22Rv1 (cell line): ENCODE measurements at regions not wholly inside any gene's neighbourhood (a gene's known extent, or its start where the extent isn't known, plus 50 kb on each side); places are given as distances from the start of the nearest gene placed in this dataset.

Experiments used
- H3K27ac ChIP-seq: fragments of 450-650 bp; 2 replicates; pipeline ENCODE4 v1.5.1; 2017
- ZFX ChIP-seq: fragments of 450-650 bp; IDR thresholded peaks from 2 replicates; pipeline ENCODE4 v1.6.1; 2017; ENCODE audit warnings: antibody characterized with exemption, borderline replicate concordance
- TF ChIP-seq, protein P1 (sequence below): fragments of 450-650 bp; IDR thresholded peaks from 2 replicates; pipeline ENCODE4 v1.5.1; 2017; ENCODE audit warnings: mild to moderate bottlenecking

DNA sequence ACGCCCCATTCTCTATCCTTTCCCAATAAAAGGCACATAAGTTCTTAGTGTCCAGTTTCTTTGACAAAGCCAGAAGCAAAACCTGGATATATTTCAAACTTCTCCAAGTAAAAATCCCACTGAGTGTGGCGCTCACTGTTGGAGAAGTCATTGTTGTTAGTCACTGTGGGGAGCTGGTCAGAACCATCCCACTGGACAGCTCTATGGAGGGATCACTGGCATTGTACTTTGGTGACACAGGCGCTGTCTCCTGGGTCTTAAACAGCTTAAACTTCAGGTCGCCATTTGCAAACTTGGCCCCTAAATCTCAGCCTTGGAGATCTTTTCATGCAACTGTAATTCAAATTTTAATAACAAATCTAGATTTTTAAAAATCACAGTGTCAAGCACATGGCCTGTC is 111.5 kb upstream of the SLC24A3 start:
- no peak for TF ChIP-seq ZFX
- TF ChIP-seq, protein P1, sequence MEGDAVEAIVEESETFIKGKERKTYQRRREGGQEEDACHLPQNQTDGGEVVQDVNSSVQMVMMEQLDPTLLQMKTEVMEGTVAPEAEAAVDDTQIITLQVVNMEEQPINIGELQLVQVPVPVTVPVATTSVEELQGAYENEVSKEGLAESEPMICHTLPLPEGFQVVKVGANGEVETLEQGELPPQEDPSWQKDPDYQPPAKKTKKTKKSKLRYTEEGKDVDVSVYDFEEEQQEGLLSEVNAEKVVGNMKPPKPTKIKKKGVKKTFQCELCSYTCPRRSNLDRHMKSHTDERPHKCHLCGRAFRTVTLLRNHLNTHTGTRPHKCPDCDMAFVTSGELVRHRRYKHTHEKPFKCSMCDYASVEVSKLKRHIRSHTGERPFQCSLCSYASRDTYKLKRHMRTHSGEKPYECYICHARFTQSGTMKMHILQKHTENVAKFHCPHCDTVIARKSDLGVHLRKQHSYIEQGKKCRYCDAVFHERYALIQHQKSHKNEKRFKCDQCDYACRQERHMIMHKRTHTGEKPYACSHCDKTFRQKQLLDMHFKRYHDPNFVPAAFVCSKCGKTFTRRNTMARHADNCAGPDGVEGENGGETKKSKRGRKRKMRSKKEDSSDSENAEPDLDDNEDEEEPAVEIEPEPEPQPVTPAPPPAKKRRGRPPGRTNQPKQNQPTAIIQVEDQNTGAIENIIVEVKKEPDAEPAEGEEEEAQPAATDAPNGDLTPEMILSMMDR: no peak
- no peak overlapping the region for H3K27ac ChIP-seq

DNA sequence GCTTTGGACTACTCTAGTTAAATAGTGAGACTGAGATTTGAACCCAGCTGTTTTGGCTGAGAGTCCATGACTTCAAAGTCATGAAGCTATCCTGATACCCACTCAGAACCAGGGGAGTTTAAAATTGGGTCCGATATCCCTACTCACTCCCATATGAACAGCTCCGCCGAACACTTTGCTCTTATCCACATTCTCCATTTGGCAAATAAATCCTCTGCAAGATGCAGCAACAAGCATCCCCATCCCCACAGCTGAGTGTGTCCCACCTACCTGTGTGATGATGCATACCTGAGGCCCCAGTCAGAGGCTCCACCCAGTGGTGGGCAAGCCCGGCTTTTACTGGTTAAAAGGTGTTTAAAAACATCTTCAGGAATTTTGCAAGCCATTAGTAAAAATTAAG is 108.3 kb upstream of the SLC24A3 start:
- TF ChIP-seq, protein P1: no peak
- no peak for TF ChIP-seq ZFX
- no peak overlapping the region for H3K27ac ChIP-seq

DNA sequence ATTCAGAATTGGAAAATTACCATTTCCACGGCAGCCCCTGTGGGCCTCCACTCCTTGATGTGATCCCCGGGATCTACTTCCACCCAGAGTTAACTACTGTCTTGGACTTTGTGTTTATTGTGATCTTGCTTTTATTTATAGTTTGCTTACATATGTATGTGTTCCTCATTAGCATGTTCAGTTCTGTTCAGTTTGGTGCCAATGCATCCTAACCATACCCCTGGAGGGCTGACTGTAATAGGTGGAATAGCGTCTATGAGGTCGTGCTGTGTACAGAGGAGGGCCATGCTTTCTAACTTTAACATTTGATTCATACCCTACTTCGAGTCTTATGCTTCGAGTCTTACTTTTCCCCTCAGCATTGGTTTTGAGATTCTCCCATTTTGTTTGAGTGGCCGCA is 104.3 kb upstream of the SLC24A3 start:
- no peak overlapping the region for H3K27ac ChIP-seq
- TF ChIP-seq ZFX: no peak
- TF ChIP-seq, protein P1: no peak

DNA sequence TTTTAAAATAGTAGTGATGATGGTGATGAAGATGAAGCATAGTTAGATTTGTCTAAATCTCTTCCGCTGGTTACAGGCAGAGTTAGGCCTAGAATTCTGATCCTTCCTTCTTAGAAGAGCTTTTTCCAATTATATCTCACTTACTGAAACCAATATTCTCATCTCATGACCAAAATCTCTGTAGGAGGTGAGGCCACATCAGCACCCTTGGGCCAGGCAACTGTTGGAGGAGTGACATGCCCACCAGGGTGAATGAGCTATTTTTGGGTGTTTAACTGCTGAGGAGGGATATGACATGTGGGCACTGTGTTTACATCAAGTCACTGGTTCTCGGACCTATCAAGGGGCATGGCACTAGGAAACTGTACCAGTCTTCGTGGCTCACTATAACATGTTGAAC is 102.2 kb upstream of the SLC24A3 start:
- H3K27ac ChIP-seq: no peak overlapping the region
- TF ChIP-seq, protein P1: no peak
- TF ChIP-seq ZFX: no peak

DNA sequence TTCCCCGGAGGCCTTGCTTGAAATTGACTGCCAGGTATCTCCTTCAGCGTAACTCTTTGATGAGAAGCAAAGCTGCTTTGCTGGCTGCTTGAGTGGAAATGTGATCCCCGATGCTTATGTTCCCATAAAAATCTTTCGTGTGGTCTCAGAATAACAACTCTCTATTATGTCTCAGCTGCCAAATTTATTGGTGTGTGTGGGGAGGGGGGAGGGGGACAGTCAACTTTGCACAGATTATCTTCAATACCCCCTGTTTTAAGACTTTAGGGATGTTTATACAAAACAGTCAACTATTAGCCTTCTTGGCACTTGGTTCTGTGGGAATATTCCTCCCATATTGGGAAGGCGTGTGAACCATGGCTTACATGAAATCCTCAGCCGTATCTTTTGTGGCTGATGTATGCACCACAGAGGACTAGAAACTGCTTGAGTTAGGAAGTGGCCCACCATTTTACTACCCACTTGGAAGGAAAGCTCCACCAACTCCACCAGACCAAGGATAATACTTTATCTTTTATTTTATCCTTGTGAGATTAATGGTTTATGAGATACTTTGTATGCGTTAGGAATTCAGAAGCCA is 101.5 kb upstream of the SLC24A3 start:
- H3K27ac ChIP-seq: no peak overlapping the region
- TF ChIP-seq ZFX: no peak
- TF ChIP-seq, protein P1: no peak

DNA sequence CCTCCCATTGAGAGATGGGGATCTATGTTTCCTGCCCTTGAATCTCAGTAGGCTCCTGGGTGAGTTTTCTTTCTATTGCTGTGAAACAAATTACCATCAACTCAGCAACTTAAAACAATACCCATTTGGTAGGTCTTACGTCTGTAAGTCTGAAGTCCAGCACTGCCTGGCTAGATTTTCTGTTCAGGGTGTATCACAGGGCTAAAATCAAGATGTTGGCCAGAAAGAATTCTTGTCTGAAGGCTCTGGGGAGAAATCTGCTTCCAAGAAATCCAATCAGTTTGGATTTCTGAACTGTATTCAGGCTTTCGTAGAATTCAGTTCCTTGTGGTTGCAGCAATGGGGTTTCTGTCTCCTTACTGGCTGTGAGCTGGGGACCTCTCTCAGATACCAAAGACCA is 99.6 kb upstream of the SLC24A3 start:
- TF ChIP-seq, protein P1: no peak
- TF ChIP-seq ZFX: no peak
- no peak overlapping the region for H3K27ac ChIP-seq

DNA sequence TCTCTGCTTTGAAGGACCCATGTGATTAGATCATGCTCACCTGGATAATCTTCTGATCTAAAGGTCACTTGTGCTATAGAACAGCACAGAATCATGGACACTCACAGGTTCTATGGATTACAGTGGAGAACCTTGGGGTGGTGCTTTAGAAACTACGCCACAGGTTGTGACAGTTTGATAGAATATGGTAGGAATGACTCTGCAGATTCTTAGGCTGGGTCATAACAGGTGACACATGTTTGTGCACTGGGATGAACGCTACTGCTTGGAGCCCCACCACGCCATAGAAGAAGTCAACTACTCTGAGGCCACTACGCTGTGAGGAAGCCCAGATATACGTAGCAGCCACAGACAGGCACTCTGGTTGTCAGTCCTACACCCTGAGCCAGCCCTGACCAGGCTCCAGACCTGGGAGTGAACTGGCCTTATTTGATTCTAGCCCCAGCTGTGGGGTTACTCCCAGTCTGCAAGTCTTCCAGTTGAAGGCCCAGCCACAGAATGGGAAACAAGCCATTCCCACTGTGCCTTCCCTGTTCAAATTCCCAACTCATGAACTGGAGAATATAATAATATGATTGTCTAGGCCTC is 99.0 kb upstream of the SLC24A3 start:
- TF ChIP-seq, protein P1: no peak
- no peak for TF ChIP-seq ZFX
- H3K27ac ChIP-seq: no peak overlapping the region
